Osteoblast (primary cell): ENCODE measurements at regions not wholly inside any gene's neighbourhood (a gene's known extent, or its start where the extent isn't known, plus 50 kb on each side); places are given as distances from the start of the nearest gene placed in this dataset.

Experiments
- DNase-seq: peaks from one replicate; pipeline ENCODE4 v3.0.0; 2011; ENCODE audit warnings: low spot score, mixed read lengths; ENCODE audit not compliant: insufficient read length; ENCODE audit errors: missing footprints
- H2AFZ ChIP-seq: 2 replicates; pipeline ENCODE4 v1.6.0; 2011; ENCODE audit warnings: mild to moderate bottlenecking, low read length
- H3K27ac ChIP-seq: 2 replicates; pipeline ENCODE4 v1.5.1; 2011; ENCODE audit warnings: mild to moderate bottlenecking, low read depth, low read length, moderate library complexity
- H3K27me3 ChIP-seq: 2 replicates; pipeline ENCODE4 v1.6.0; 2012; ENCODE audit warnings: mild to moderate bottlenecking, control low read depth, inconsistent platforms, low read length, moderate library complexity; ENCODE audit not compliant: insufficient read depth
- H3K36me3 ChIP-seq: 2 replicates; pipeline ENCODE4 v1.5.1; 2011; ENCODE audit warnings: mild to moderate bottlenecking, low read length, control low read depth, moderate library complexity; ENCODE audit not compliant: insufficient read depth
- H3K4me1 ChIP-seq: 2 replicates; pipeline ENCODE4 v1.5.1; 2011; ENCODE audit warnings: mild to moderate bottlenecking, low read length, control low read depth, moderate library complexity; ENCODE audit not compliant: insufficient read depth
- H3K4me2 ChIP-seq: 2 replicates; pipeline ENCODE4 v1.6.0; 2011; ENCODE audit warnings: mild to moderate bottlenecking, low read length; ENCODE audit not compliant: insufficient read depth
- H3K4me3 ChIP-seq: fragments of 200-600 bp; sonication (generic); 3 replicates; pipeline ENCODE4 v1.5.1; 2012; ENCODE audit warnings: mild to moderate bottlenecking, low read length, inconsistent platforms; ENCODE audit not compliant: insufficient read depth
- H3K79me2 ChIP-seq: 2 replicates; pipeline ENCODE4 v1.6.0; 2012; ENCODE audit warnings: mild to moderate bottlenecking, low read length, control low read depth, inconsistent platforms; ENCODE audit not compliant: insufficient read depth
- H3K9me3 ChIP-seq: 2 replicates; pipeline ENCODE4 v1.5.1; 2011; ENCODE audit warnings: low read depth, low read length, control low read depth
- H4K20me1 ChIP-seq: 2 replicates; pipeline ENCODE4 v1.6.0; 2012; ENCODE audit warnings: mild to moderate bottlenecking, low read length, control low read depth; ENCODE audit not compliant: insufficient read depth
- TF ChIP-seq, protein P1 (sequence below): IDR thresholded peaks from 2 replicates; pipeline ENCODE4 v1.5.1; 2011; ENCODE audit warnings: mild to moderate bottlenecking, low read depth, low read length, moderate library complexity; ENCODE audit errors: extremely low read depth

DNA sequence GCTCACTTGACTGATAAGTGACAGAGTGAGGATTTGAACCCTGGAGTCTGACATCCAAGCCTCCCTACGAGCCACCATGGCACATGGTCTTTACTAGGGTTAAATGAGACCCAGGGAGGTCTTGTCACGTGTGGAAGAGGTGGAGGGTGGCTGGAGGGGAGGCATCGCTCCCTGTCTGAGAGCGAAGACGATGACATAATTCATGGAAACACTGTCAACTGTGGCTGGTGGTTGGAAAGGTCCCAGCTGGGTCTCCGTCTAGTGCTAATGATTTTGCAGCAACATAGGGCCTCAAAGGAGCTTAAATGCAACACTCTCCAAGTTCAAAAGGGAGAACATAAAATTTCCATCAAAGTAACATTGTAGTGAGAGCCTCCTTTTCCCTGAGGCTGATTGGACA, 99.9 kb upstream of the BAIAP2L1 start:
- H3K4me3 ChIP-seq, result no peak overlapping the region
- peaks cover 5% of the 10 kb centered on the region for H3K9me3 ChIP-seq
- no peaks in the 10 kb centered on the region for H3K27me3 ChIP-seq
- no peaks in the 10 kb centered on the region for H3K79me2 ChIP-seq
- no peak overlapping the region for H2AFZ ChIP-seq
- no peaks in the 10 kb centered on the region for H3K36me3 ChIP-seq
- DNase-seq, result no peak
- no peaks in the 10 kb centered on the region for H4K20me1 ChIP-seq
- H3K4me1 ChIP-seq, result no peaks in the 10 kb centered on the region
- H3K27ac ChIP-seq, result no peak overlapping the region
- no peak overlapping the region for H3K4me2 ChIP-seq
- TF ChIP-seq, protein P1, sequence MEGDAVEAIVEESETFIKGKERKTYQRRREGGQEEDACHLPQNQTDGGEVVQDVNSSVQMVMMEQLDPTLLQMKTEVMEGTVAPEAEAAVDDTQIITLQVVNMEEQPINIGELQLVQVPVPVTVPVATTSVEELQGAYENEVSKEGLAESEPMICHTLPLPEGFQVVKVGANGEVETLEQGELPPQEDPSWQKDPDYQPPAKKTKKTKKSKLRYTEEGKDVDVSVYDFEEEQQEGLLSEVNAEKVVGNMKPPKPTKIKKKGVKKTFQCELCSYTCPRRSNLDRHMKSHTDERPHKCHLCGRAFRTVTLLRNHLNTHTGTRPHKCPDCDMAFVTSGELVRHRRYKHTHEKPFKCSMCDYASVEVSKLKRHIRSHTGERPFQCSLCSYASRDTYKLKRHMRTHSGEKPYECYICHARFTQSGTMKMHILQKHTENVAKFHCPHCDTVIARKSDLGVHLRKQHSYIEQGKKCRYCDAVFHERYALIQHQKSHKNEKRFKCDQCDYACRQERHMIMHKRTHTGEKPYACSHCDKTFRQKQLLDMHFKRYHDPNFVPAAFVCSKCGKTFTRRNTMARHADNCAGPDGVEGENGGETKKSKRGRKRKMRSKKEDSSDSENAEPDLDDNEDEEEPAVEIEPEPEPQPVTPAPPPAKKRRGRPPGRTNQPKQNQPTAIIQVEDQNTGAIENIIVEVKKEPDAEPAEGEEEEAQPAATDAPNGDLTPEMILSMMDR, result no peak

DNA sequence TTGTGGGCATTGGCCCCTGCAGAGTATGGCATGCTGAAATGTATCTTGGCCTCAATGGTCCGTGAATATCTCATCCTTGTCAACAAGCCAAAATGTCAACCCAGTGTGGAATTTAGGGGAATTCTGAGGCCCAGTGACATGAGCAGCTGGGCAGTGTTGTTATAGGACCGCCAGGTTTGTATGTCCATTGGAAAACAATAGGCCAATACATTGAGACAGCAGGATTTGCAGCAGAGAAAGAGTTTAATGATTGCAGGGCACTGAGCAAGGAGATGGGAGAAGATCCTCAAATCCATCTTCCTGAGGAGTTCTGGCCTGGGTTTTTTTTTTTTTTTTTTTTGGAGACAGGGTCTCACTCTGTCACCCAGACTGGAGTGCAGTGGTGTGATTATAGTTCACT, 95.7 kb upstream of the BAIAP2L1 start:
- no peaks in the 10 kb centered on the region for H3K27me3 ChIP-seq
- no peaks in the 10 kb centered on the region for H3K4me1 ChIP-seq
- H4K20me1 ChIP-seq, result no peaks in the 10 kb centered on the region
- H3K27ac ChIP-seq, result no peak overlapping the region
- no peaks in the 10 kb centered on the region for H3K79me2 ChIP-seq
- no peaks in the 10 kb centered on the region for H3K36me3 ChIP-seq
- TF ChIP-seq, protein P1, result no peak
- H3K9me3 ChIP-seq, result peaks cover 5% of the 10 kb centered on the region
- H3K4me3 ChIP-seq, result no peak overlapping the region
- H3K4me2 ChIP-seq, result no peak overlapping the region
- DNase-seq, result no peak
- H2AFZ ChIP-seq, result no peak overlapping the region

DNA sequence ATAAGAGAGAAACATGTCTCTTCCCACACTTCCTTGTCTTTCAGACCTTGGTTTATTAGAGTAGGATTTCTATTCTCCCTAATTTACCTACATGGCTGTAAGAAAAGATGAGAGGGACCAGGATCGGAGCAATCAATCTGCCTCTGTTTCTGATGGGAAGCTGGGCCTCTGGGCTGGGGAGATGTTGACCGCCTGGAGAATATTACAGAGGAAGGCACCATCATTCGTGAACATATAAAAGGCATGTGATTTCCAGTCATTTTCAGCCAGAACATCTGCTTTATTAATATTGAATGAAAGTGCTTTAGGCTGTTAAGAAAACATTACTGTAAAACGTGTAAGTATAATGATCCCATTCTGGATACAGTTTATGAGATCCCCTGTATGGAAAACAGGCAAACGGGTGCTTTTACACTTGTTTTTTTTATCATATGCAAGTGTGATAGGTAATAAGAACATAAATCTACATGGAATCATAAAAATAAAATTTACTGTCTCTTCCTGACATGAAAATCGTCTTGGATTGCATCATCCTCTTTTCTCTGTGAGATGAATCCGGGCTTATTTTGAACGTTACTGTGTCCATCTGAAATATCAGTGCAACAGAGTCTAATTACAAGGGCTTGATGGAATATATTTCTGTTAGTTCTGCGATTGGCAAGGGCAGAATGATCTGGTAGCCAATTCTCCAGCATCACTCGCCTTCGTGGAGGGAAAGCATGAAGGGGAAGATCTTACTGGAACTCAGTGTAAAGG, 94.5 kb upstream of the BAIAP2L1 start:
- DNase-seq, result no peak
- H3K27ac ChIP-seq, result no peak overlapping the region

DNA sequence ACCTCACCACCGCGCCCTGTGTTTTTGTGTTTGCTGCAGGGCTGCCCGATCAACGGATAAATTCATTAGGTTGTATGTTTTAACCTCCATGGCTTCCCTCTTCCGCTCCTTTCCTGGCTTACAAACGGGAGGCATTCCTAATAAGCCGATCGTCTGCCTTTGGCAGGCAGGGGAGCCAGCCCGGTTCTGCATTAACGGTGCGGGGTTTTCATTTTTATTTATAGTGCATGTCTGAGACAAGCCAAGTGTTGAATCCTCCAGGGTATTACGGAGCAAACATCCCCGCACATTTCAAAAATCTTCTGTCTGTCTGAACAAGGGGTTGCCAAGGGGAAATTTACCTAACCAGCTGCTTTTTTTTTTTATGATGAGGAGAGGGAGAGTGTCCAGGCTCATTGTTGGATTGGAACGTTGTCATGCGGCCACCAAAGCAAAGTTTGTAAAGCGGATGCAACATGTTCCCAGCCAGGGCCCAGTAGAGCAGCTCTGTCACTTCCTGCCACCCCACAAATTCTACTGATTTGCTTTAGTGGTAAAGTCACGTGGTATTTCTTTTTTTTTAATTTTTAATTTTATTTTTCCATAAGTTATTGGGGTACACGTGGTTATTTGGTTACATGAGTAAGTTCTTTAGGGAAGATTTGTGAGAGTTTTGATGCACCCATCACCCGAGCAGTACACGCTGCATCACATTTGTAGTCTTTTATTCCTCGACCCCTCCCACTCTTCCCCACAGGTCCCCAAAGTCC, 92.3 kb upstream of the BAIAP2L1 start:
- no peak overlapping the region for H3K27ac ChIP-seq
- no peak overlapping the region for H2AFZ ChIP-seq
- H3K4me2 ChIP-seq, result no peak overlapping the region
- no peak overlapping the region for H3K4me3 ChIP-seq
- no peaks in the 10 kb centered on the region for H3K27me3 ChIP-seq
- no peaks in the 10 kb centered on the region for H3K79me2 ChIP-seq
- TF ChIP-seq, protein P1, result no peak
- H3K4me1 ChIP-seq, result no peaks in the 10 kb centered on the region
- DNase-seq, result no peak
- no peaks in the 10 kb centered on the region for H4K20me1 ChIP-seq
- peaks cover 5% of the 10 kb centered on the region for H3K9me3 ChIP-seq
- no peaks in the 10 kb centered on the region for H3K36me3 ChIP-seq

More for the DNA sequence above, 94.5 kb upstream of the BAIAP2L1 start:
- Histone ChIP-seq H3K4me1 (no peaks in the 10 kb centered on the region), H3K79me2 (no peaks in the 10 kb centered on the region), H3K9me3 (peaks cover 5% of the 10 kb centered on the region), H3K4me2 (no peak overlapping the region), H2AFZ (no peak overlapping the region), H3K27me3 (no peaks in the 10 kb centered on the region), H3K36me3 (no peaks in the 10 kb centered on the region), H3K4me3 (no peak overlapping the region), H4K20me1 (no peaks in the 10 kb centered on the region)
- TF ChIP-seq, protein P1, result no peak
